PFSK-1 (cell line): ENCODE measurements at regions not wholly inside any gene's neighbourhood (a gene's known extent, or its start where the extent isn't known, plus 50 kb on each side); places are given as distances from the start of the nearest gene placed in this dataset.

Experiments used
- FOXP2 ChIP-seq: optimal IDR thresholded peaks from 2 replicates; pipeline ENCODE3; 2011; ENCODE audit warnings: borderline replicate concordance, control low read depth, inconsistent platforms; ENCODE audit not compliant: insufficient read depth; ENCODE audit errors: extremely low read length, extremely low read depth
- POLR2AphosphoS5 ChIP-seq: IDR thresholded peaks from 2 replicates; pipeline ENCODE4 v1.6.1; 2012; ENCODE audit warnings: low read depth, mild to moderate bottlenecking, control low read depth, low read length, moderate library complexity
- REST ChIP-seq, 2 experiments: IDR thresholded peaks; 2 replicates each; pipeline versions ENCODE4 v1.6.1 to v1.8.0; 2011 to 2012; ENCODE audit warnings: low read depth in 2 of 2, low read length in 2 of 2, control low read depth in 1 of 2, inconsistent platforms in 1 of 2, mild to moderate bottlenecking in 1 of 2, moderate library complexity in 1 of 2; ENCODE audit not compliant: insufficient read depth in 1 of 2
- SIN3A ChIP-seq: IDR thresholded peaks from 2 replicates; pipeline ENCODE4 v1.6.1; 2012; ENCODE audit warnings: mild to moderate bottlenecking, low read length, moderate library complexity, borderline replicate concordance; ENCODE audit not compliant: insufficient read depth
- TAF1 ChIP-seq: IDR thresholded peaks from 2 replicates; pipeline ENCODE4 v1.6.1; 2012; ENCODE audit warnings: low read length, control low read depth, borderline replicate concordance; ENCODE audit not compliant: insufficient read depth

DNA sequence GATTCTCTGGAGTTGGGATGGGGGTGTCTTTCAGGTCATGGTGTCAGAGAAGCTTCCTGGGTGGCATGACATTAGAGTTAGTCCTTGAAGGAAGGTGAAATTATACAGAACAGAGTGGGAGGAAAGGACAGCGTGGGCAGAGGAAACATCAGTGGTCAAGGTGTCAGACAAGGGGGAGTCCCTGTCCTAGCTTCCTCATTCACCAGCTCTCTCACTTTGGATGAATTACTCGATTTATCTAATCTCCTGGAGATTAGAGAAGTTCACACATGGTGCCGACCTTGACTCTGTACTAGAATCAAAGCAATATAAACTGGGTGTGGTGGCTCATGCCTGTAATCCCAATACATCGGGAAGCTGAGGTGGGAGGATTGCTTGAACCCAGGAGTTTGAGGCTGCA, 492.9 kb downstream of the VRK1 start:
- TF ChIP-seq TAF1 (no peak), FOXP2 (no peak), REST (IDR thresholded peaks at IDR 0.05; ENCODE audit: insufficient read depth in 1 of 2, low read depth in 2 of 2, low read length in 2 of 2) (no peak), SIN3A (no peak), POLR2AphosphoS5 (no peak)

GRCh38 chr14:97290977-97291376, 493.8 kb downstream of the VRK1 start:
- no peak for TF ChIP-seq TAF1
- no peak for TF ChIP-seq FOXP2
- TF ChIP-seq REST (IDR thresholded peaks at IDR 0.05; ENCODE audit: insufficient read depth in 1 of 2, low read depth in 2 of 2, low read length in 2 of 2): no peak
- no peak for TF ChIP-seq SIN3A

DNA sequence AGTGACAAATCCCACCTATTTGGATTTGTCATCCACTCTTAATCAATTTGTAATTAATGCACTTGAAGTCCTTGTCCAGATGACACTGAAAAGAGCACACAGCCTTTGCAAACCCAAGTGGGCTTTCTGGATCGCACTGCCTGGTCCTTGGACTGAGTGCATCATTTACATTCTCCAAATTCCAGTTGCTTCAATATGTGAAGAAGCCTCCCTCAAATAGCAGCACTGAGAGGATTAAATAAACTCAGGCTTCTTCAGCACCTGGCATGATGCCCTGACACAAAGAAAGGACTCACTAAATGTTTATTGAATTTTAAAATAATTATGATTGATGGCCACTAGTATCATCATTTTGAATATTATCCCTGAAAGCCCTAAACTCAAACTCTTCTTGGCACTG, 496.5 kb downstream of the VRK1 start:
- no peak for TF ChIP-seq POLR2AphosphoS5

GRCh38 chr14:97295108-97295710, 498.0 kb downstream of the VRK1 start:
- no peak for TF ChIP-seq FOXP2
- TF ChIP-seq POLR2AphosphoS5: no peak
- TF ChIP-seq TAF1: no peak
- no peak for TF ChIP-seq REST (IDR thresholded peaks at IDR 0.05; ENCODE audit: insufficient read depth in 1 of 2, low read depth in 2 of 2, low read length in 2 of 2)
- no peak for TF ChIP-seq SIN3A

GRCh38 chr14:97296176-97296575, 499.0 kb downstream of the VRK1 start:
- no peak for TF ChIP-seq REST (IDR thresholded peaks at IDR 0.05; ENCODE audit: insufficient read depth in 1 of 2, low read depth in 2 of 2, low read length in 2 of 2)
- TF ChIP-seq POLR2AphosphoS5: no peak
- no peak for TF ChIP-seq FOXP2
- no peak for TF ChIP-seq SIN3A
- TF ChIP-seq TAF1: no peak
